SU-DHL-6 (cell line): ENCODE measurements at regions not wholly inside any gene's neighbourhood (a gene's known extent, or its start where the extent isn't known, plus 50 kb on each side); places are given as distances from the start of the nearest gene placed in this dataset.

ENCODE experiments used
- EZH2phosphoT487 ChIP-seq: fragments of 200-600 bp; sonication (generic), shearing (Covaris generic); conservative IDR thresholded peaks from 2 replicates; pipeline ENCODE4 v1.6.1; 2018; ENCODE audit warnings: mild to moderate bottlenecking, antibody characterized with exemption, low read length, moderate library complexity, mixed read lengths
- TF ChIP-seq, protein P1 (sequence below): fragments of 200-600 bp; sonication (generic); IDR thresholded peaks from one replicate; pipeline ENCODE4 v1.5.1; 2017; ENCODE audit warnings: antibody characterized with exemption, mild to moderate bottlenecking, low read length, moderate library complexity; ENCODE audit not compliant: insufficient read depth, poor library complexity, severe bottlenecking

DNA sequence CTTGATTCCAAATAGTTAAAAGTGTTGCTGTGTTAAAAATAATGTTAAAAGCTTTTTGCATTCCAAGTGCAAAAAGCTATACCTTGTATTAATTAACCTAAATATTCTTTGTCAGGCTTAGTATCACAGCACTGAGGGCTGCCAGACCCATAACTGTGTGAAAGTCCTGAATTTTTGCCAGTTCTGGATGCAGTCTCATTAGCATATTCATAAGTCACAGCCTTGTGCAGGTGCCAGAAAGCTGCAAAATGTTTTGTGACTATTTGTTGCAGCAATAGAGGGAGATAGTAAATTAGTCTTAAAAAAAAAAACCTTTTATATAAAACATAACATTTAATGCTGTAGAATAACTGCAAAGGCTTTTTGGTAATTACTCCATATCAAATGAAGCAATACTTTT lies 56.6 kb downstream of the SLITRK1 start:
- TF ChIP-seq, protein P1, sequence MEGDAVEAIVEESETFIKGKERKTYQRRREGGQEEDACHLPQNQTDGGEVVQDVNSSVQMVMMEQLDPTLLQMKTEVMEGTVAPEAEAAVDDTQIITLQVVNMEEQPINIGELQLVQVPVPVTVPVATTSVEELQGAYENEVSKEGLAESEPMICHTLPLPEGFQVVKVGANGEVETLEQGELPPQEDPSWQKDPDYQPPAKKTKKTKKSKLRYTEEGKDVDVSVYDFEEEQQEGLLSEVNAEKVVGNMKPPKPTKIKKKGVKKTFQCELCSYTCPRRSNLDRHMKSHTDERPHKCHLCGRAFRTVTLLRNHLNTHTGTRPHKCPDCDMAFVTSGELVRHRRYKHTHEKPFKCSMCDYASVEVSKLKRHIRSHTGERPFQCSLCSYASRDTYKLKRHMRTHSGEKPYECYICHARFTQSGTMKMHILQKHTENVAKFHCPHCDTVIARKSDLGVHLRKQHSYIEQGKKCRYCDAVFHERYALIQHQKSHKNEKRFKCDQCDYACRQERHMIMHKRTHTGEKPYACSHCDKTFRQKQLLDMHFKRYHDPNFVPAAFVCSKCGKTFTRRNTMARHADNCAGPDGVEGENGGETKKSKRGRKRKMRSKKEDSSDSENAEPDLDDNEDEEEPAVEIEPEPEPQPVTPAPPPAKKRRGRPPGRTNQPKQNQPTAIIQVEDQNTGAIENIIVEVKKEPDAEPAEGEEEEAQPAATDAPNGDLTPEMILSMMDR: no peak
- TF ChIP-seq EZH2phosphoT487: no peak
